ENCODE measurements at regions not wholly inside any gene's neighbourhood (a gene's known extent, or its start where the extent isn't known, plus 50 kb on each side); places are given as distances from the start of the nearest gene placed in this dataset.

DNA sequence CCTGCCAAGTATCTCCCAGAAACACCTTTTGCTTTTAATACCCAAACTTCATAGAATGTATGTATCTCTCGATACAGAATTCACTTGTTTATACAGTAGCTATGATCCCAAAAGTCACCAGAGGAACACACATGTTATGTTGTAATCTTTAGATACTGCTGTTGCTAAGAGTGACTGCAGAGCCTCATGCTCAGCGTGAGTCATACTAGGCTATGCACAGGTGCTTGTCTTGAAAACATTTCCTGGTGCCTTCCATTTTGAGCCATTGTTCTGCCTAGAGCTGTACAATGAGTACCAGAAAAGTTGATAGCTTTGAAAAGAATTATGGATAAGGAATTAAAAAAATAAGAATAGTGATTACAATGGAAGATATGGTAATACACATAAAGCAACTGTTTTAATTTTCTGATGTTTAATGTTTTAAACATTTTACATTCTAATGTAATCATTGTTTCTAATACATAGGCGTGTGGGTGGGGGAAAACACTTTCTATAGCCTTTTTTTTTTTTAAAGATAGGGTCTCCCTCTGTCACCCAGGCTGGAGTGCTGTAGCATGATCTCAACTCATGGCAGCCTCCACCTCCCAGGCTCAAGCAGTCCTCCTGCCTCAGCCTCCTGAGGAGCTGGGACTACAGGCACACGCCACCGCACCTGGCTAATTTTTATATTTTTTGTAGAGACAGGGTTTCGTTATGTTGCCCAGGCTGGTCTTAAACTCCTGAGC, 79.4 kb downstream of the CD24 start:
- Mint-ChIP-seq H3K27ac (no peak overlapping the region), H3K4me1 (ENCODE audit: low read depth) (no peaks in the 10 kb centered on the region), H3K4me3 (no peak overlapping the region), H3K36me3 (ENCODE audit: low read depth) (no peaks in the 10 kb centered on the region), H3K27me3 (ENCODE audit: low read depth) (peaks cover 4% of the 10 kb centered on the region), H3K9me3 (no peaks in the 10 kb centered on the region)
- DNase-seq (ENCODE audit: low spot score): no peak

DNA sequence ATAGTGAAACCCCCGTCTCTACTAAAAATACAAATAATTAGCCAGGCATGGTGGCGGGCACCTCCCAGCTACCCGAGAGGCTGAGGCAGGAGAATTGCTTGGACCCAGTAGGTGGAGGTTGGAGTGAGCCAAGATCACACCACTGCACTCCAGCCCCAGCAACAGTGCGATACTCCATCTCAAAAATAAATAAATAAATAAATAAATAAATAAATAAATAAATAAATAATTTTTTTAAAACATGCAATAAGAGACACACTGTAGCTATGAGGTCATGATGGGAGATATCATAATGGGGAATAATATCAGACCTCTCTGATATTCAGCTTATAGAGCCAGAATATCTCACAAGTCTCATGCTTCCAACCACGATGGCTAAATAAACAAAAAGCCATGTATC, 82.3 kb downstream of the CD24 start:
- H3K4me1 Mint-ChIP-seq (ENCODE audit: low read depth): no peaks in the 10 kb centered on the region

DNA sequence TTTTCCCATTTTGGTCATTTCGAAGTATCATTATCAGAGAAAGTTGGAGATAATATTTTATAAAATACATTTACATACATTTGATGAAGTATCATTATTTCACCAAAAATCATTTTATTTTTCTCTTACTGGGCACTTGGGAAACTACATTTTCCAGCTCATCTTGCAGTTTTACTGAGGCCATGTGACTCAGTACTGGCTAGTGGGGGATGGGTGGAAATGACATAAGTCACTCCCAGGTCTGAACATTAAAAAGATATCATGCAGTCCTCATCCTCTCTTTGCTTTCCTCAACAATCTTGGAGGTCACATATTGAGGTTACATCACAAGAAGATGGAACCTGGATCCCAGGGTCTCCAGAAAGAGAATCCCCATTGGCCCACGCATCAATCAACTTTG, 84.1 kb downstream of the CD24 start:
- H3K27me3 Mint-ChIP-seq (ENCODE audit: low read depth): peaks cover 14% of the 10 kb centered on the region
- no peak for DNase-seq (ENCODE audit: low spot score)
- H3K9me3 Mint-ChIP-seq: no peaks in the 10 kb centered on the region
- no peaks in the 10 kb centered on the region for H3K4me1 Mint-ChIP-seq (ENCODE audit: low read depth)
- H3K36me3 Mint-ChIP-seq (ENCODE audit: low read depth): no peaks in the 10 kb centered on the region
- H3K27ac Mint-ChIP-seq: no peak overlapping the region
- H3K4me3 Mint-ChIP-seq: no peak overlapping the region

More for the DNA sequence above, 82.3 kb downstream of the CD24 start:
- H3K4me3 Mint-ChIP-seq: no peak overlapping the region
- H3K36me3 Mint-ChIP-seq (ENCODE audit: low read depth): no peaks in the 10 kb centered on the region
- H3K9me3 Mint-ChIP-seq: no peaks in the 10 kb centered on the region
- no peak for DNase-seq (ENCODE audit: low spot score)
- H3K27me3 Mint-ChIP-seq (ENCODE audit: low read depth): peaks cover 9% of the 10 kb centered on the region
- H3K27ac Mint-ChIP-seq: no peak overlapping the region

DNA sequence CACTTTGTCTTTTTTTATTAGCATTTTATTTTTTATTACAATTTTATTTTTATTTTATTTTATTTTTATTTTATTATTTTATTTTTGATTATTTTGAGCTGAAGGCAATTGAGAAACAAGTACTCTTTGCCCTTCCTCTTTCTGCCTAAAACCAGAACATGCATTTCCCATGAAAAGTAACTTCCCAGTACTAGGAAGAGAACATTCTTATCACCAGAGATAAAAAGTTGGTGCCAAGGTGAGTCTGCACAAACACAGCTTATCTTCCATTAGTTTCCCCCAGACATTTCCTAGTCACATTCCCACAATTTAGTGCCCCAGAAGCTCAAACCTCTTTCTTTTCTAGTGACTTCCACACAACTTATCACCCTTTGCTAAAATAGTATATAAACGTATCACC, 84.8 kb downstream of the CD24 start:
- Mint-ChIP-seq H3K4me1 (ENCODE audit: low read depth) (no peaks in the 10 kb centered on the region), H3K4me3 (no peak overlapping the region), H3K9me3 (no peaks in the 10 kb centered on the region), H3K27ac (no peak overlapping the region), H3K27me3 (ENCODE audit: low read depth) (peaks cover 14% of the 10 kb centered on the region), H3K36me3 (ENCODE audit: low read depth) (no peaks in the 10 kb centered on the region)
- no peak for DNase-seq (ENCODE audit: low spot score)

DNA sequence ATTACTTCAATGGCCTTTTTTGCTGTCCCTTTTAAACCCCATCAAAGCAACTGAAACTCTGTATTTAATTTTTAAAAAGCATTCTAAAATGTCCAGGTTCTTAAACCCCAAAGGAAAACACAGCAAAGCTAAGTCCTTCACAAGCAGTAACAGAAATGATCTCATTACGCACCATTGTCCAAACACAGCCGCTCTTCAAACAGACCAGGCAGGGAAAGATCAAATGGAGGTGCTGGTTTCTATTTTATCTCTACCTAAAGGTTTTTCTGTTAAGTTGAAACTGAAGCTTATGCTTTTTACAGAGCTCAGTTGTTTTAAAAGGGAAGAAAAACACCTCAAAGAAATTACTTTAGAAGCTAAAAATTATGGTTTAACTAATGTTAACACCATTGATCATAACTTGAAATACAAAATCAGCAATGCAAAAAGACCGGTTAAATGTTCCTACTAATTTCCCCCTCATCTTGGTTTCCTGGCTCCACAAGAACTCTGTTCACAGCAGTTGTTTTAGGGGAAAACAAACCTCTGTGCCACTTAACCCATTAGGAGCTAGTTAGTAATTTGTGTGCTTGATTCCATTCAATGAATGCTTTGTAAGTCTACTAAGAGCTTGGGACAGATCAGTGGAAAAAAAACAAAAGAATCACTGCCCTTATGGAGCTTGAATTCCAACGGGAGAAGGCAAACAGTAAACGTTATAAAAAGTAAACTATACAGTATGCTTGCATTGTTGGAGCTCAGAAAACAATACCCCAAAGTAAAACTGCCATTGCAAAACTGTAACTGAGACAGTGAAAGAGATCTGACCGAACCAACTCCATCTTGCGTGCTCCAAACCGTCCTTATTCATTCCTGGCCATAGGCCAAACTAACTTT, 87.4 kb downstream of the CD24 start:
- Mint-ChIP-seq H3K4me3 (no peak overlapping the region), H3K27me3 (ENCODE audit: low read depth) (peaks cover 16% of the 10 kb centered on the region), H3K4me1 (ENCODE audit: low read depth) (no peaks in the 10 kb centered on the region)

DNA sequence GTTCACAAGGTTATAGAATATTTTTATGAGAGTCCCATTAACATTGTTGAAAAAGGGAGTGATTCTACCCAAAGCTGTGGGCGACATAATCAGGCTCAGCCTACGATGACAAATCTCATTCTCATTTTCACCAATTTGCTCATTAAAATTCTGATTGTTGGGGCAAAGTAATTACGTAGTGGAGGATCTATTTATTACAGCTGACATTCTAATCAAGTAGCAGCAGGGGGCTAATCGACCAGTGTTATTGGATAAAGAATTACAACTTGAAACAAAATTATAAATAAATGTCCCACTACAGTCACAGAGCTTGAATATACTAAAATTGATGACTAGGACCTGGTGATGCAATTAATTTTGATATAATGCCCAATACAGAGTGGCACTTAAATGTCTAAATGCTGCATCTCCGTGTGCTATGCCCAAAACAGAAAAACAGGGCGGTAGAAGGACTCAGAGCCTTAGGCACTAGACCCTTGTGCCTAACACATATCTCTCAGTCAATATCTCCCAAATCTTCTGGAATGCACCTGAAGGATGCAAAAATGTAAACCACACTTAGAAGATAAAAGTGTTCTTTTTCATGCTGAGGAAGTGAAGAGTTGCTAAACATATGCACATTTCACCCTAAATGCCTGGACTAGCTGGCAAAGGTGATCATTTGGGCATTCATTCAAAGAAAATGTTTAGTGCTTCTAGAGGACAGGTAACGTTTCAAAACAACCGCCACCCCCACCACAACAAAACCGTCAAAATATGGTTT, 88.3 kb downstream of the CD24 start:
- H3K27ac Mint-ChIP-seq: no peak overlapping the region
- no peak overlapping the region for H3K4me3 Mint-ChIP-seq
- no peaks in the 10 kb centered on the region for H3K9me3 Mint-ChIP-seq
- no peaks in the 10 kb centered on the region for H3K36me3 Mint-ChIP-seq (ENCODE audit: low read depth)
- no peaks in the 10 kb centered on the region for H3K4me1 Mint-ChIP-seq (ENCODE audit: low read depth)
- H3K27me3 Mint-ChIP-seq (ENCODE audit: low read depth): peaks cover 16% of the 10 kb centered on the region
- DNase-seq (ENCODE audit: low spot score): no peak

More for the DNA sequence above, 87.4 kb downstream of the CD24 start:
- Mint-ChIP-seq H3K36me3 (ENCODE audit: low read depth) (no peaks in the 10 kb centered on the region), H3K9me3 (no peaks in the 10 kb centered on the region), H3K27ac (no peak overlapping the region)
- no peak for DNase-seq (ENCODE audit: low spot score)

DNA sequence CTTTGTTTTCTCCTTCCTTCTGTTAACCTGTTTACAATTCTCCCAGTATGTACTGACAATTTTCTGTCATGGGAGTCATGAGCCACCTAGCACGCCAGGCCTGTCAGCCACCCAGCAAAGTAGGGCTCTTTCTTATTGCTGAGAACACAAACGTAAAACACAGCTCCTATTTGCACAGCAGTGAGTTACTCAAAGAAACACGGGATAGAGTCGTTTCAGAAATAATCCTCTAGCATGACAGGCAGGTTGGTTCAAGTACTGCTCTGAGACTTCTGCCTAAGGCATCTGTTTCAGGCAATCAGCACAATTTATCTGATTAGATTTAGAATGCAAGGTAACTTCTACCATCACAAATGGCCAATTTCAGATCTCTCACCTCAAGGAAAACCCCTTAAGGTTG, 88.8 kb downstream of the CD24 start:
- H3K27me3 Mint-ChIP-seq (ENCODE audit: low read depth): peaks cover 16% of the 10 kb centered on the region
- no peaks in the 10 kb centered on the region for H3K4me1 Mint-ChIP-seq (ENCODE audit: low read depth)
- no peak overlapping the region for H3K4me3 Mint-ChIP-seq
- no peaks in the 10 kb centered on the region for H3K36me3 Mint-ChIP-seq (ENCODE audit: low read depth)
- no peak overlapping the region for H3K27ac Mint-ChIP-seq
- no peak for DNase-seq (ENCODE audit: low spot score)
- H3K9me3 Mint-ChIP-seq: no peaks in the 10 kb centered on the region

DNA sequence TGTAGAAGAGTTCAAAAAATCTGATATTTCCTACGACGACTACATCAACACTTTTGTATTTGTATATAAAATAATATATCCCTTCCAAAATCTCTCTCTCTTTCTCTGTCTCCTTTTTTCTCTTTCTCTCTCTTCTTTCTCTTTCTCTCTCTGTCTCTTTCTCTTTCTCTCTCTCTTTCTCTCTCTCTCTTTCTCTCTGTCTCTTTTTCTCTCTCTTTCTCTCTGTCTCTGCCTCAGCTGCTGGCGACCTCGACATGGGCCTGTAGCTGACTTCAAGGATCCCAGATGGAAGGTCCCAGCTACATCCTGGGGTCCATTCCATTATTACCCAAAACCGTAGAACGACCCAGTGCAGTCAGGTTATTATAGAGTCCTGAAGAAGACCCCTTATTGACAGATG, 90.0 kb downstream of the CD24 start:
- peaks cover 20% of the 10 kb centered on the region for H3K27me3 Mint-ChIP-seq (ENCODE audit: low read depth)
- no peaks in the 10 kb centered on the region for H3K4me1 Mint-ChIP-seq (ENCODE audit: low read depth)
- H3K4me3 Mint-ChIP-seq: no peak overlapping the region
- no peak for DNase-seq (ENCODE audit: low spot score)
- no peaks in the 10 kb centered on the region for H3K9me3 Mint-ChIP-seq
- no peaks in the 10 kb centered on the region for H3K36me3 Mint-ChIP-seq (ENCODE audit: low read depth)
- H3K27ac Mint-ChIP-seq: no peak overlapping the region

DNA sequence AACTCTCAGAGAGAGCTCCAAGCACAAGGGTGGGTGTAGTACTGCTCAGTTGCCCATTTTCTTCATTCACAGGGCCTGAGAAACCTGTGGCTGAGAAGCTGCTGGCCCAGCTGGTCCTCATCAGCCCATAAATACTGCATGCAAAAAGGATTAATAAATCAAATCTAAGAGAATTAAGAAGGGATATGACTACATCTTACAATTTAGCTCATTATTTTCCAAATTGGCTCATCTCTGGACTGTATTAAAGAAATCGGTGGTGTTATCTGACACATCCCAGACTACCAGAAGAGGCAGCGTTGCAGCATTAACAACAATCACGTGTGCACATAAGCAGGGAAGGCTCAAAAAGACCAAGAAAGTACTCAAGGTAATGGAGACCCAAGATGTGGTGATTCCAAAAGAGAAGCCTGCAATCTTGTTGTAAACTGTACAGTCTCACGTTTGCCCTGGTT, 90.7 kb downstream of the CD24 start:
- peaks cover 20% of the 10 kb centered on the region for H3K27me3 Mint-ChIP-seq (ENCODE audit: low read depth)
- no peak overlapping the region for H3K4me3 Mint-ChIP-seq
- no peak overlapping the region for H3K27ac Mint-ChIP-seq
- no peak for DNase-seq (ENCODE audit: low spot score)
- H3K36me3 Mint-ChIP-seq (ENCODE audit: low read depth): no peaks in the 10 kb centered on the region
- no peaks in the 10 kb centered on the region for H3K9me3 Mint-ChIP-seq
- H3K4me1 Mint-ChIP-seq (ENCODE audit: low read depth): no peaks in the 10 kb centered on the region

DNA sequence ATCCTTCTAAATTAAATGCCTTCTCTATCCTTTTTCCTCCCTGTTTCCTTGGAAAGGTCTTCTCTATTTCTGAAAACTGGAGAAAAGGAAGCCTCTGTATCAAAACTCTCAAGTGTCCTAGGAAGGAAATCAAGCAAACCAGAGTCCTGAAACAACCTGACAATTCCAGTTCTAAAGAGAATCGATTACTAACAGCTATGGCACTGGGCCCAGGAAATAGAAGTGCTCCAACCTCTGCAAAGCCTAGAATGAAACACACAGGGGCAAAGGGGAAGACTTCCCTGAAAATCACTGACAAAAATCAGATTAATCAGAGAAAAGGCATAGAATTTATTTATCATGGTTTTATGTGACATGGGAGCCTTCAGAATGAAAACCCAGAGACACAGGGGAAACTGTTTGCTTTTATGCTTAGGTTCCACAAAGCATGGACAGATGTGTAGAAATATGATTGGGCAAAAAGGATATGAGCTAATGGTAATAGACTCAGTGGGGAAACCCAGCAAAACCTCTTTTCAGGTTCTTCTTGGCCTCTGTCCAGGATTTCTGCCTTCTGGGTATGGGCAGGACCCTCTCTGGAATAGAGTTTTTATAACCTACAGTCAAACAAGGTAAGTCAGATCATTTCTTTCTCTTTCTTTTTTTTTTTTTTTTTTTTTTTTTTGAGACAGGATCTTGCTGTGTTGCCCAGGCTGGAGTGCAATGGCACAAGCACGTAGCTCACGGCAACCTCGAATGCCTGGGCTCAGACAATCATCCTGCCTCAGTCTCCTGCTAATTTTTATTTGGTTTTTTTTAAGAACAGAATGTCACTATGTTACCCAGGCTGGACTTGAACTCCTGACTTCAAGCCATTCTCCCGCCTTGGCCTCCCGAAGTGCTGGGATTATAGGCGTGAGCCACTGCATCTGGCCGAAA, 91.7 kb downstream of the CD24 start:
- Mint-ChIP-seq H3K27me3 (ENCODE audit: low read depth) (peaks cover 14% of the 10 kb centered on the region), H3K36me3 (ENCODE audit: low read depth) (no peaks in the 10 kb centered on the region), H3K4me3 (no peak overlapping the region), H3K9me3 (no peaks in the 10 kb centered on the region), H3K27ac (no peak overlapping the region), H3K4me1 (ENCODE audit: low read depth) (no peaks in the 10 kb centered on the region)
- DNase-seq (ENCODE audit: low spot score): no peak

DNA sequence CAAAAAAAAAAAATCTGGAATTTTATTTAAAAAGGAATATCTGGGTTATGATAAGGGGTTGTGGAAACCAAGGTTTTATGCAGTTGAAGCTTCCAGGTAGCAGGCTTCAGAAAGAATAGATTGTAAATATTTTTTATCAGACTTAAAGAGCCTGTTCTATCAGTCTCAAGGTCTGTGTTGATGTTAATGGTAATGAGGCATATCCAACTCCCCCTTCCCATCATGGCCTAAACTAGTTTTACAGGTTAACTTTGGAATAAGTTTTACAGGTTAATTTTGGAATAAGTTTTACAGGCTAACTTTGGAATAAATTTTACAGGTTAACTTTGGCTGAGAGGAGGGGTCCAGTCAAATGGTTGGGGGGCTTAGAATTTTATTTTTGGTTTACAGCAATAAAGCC, 92.4 kb downstream of the CD24 start:
- Mint-ChIP-seq H3K27ac (no peak overlapping the region), H3K27me3 (ENCODE audit: low read depth) (peaks cover 13% of the 10 kb centered on the region), H3K9me3 (no peaks in the 10 kb centered on the region), H3K36me3 (ENCODE audit: low read depth) (no peaks in the 10 kb centered on the region), H3K4me1 (ENCODE audit: low read depth) (no peaks in the 10 kb centered on the region), H3K4me3 (no peak overlapping the region)
- DNase-seq (ENCODE audit: low spot score): no peak

DNA sequence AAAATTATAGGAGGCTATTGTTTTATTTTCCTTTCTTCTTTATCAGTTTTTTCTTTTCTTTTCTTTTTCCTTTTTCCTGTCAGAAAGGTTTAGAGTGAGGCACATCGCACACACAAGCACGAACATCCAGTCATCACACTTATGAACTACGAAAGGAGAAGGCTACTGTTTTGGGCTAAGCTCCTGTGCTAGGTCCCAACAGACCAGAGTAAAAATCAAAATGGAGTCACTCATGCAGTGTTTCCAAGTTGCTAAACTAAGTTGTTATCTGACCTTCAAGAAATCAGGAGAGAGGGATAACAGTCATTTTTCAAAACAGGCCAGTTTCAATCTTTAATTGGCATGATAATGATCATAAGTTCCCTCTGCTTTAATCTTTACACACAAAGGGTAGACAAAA, 93.6 kb downstream of the CD24 start:
- no peak for DNase-seq (ENCODE audit: low spot score)
- Mint-ChIP-seq H3K27me3 (ENCODE audit: low read depth) (peaks cover 11% of the 10 kb centered on the region), H3K36me3 (ENCODE audit: low read depth) (no peaks in the 10 kb centered on the region), H3K27ac (no peak overlapping the region), H3K4me3 (no peak overlapping the region), H3K4me1 (ENCODE audit: low read depth) (no peaks in the 10 kb centered on the region), H3K9me3 (peaks cover 3% of the 10 kb centered on the region)

DNA sequence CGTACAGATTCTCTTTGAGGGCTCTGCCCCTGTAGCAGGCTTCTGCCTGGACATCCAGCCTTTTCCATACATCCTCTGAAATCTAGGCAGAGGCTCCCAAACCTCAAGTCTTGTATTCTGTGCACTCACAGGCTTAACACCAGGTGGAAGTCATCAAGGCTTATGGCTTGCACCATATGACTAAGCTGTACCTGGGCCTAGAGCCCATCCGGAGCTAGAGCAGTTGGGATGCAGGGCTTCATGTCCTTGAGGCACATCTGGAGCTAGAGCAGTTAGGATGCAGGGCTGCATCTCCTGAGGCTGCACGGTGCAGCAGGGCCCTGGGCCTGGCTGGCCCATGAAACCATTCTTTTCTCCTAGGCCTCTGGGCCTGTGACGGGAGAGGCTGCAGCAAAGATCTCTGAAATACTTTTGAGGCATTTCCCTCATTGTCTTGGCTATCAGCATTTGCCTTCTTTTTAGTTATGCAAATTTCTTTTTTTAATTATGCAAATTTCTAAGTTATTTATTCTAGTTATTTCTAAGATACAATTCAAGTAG, 98.7 kb downstream of the CD24 start:
- no peaks in the 10 kb centered on the region for H3K36me3 Mint-ChIP-seq (ENCODE audit: low read depth)
- no peak overlapping the region for H3K4me3 Mint-ChIP-seq
- peaks cover 7% of the 10 kb centered on the region for H3K27me3 Mint-ChIP-seq (ENCODE audit: low read depth)
- DNase-seq (ENCODE audit: low spot score): no peak
- H3K9me3 Mint-ChIP-seq: peaks cover 3% of the 10 kb centered on the region
- no peaks in the 10 kb centered on the region for H3K4me1 Mint-ChIP-seq (ENCODE audit: low read depth)
- no peak overlapping the region for H3K27ac Mint-ChIP-seq
